GM10847 (cell line): ENCODE measurements at regions not wholly inside any gene's neighbourhood (a gene's known extent, or its start where the extent isn't known, plus 50 kb on each side); places are given as distances from the start of the nearest gene placed in this dataset.

ENCODE experiments used
- POLR2A ChIP-seq: IDR thresholded peaks from 2 replicates; pipeline ENCODE4 v1.6.1; 2011; ENCODE audit not compliant: insufficient read length; ENCODE audit errors: extremely low read depth

DNA sequence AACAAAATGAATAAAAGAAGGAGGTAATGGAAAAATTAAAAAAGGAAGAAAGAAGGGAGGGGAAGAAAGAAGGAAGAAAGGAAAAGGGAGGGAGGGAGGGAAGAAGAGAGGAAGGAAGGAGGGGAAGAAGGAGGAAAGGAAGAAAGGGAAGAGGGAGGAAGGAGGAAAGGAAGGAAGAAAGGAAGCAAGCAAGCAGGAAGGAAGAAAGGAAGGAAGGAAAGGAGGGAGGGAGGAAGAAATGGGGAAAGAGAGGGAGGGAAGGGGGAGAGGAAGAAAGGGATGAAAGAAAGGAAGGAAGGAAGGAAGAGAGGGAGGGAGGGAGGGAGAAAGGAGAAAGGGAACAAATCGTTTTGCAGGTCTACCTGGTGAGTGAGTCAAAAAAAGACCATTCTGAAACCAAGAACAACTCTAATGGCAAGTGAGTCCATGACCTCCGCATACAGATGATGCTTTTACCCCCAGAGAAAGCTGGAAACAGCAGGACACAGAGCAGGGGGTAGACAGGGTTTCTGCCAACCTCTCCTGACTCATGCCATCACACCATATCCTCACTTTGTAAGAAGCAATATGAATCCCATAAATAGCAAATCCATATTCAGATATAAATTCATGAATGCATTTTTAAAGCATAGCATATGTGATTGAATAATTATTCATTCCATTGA, 1112.9 kb upstream of the AUTS2 start:
- TF ChIP-seq POLR2A = no peak

- no peak for TF ChIP-seq POLR2A
Measured at GRCh38 chr7:68488341-68489060, 1109.8 kb upstream of the AUTS2 start.

- TF ChIP-seq POLR2A = no peak
Measured at GRCh38 chr7:68491523-68492358, 1106.5 kb upstream of the AUTS2 start.

DNA sequence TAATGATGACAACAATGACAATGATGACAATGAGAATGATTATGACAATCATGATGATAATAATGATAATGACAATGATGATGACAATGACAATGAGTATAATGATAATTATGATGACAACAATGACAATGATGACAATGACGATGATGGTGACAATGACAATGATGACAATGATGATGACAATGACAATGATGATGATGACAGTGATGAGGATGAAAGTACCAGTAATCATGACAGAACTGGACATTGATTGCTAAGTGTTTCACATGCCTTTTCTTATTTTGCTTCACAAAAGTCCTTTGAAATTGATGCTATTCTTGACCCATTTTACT, 1106.0 kb upstream of the AUTS2 start:
- TF ChIP-seq POLR2A = no peak

GRCh38 chr7:68503400-68503799, 1094.9 kb upstream of the AUTS2 start:
- no peak for TF ChIP-seq POLR2A

GRCh38 chr7:68504716-68505115, 1093.6 kb upstream of the AUTS2 start:
- TF ChIP-seq POLR2A = no peak

DNA sequence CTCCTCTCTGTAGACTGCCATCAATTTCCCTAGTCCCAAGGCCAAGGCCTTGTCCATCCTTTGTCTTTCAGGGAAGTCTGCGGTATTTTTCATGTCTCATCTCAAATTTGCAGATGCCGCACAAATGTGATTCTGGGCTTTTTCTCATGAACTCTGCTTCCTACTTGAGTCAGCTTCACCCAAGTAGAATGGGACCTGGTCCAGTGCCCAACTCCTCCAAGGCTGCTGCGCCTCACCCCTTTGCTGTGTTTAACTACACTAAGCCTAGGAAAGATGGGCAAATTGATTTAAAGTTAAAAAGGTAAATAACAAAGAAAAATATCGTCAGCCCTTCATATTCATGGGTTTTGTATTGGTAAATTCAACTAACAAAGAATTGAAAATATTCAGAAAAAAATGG, 1092.6 kb upstream of the AUTS2 start:
- no peak for TF ChIP-seq POLR2A

DNA sequence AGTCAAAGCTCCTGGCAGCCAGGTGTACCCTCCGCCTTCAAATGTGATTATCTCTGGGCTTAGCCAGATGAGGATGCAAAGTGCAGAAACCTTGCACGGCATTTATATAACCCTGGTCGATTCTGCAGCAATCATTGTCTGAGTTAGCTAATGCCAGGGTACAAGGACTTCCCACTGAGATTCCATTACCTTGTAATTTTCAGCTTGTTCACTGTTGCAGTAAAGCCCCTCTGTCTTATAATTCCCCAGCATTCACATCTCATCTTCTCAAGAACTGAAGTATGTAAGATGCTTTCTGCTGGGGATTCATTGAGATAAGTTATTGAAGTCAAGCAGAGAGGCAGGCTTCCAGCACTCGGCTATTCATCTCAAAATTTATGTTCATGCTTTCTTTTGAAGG, 1090.6 kb upstream of the AUTS2 start:
- TF ChIP-seq POLR2A = no peak

DNA sequence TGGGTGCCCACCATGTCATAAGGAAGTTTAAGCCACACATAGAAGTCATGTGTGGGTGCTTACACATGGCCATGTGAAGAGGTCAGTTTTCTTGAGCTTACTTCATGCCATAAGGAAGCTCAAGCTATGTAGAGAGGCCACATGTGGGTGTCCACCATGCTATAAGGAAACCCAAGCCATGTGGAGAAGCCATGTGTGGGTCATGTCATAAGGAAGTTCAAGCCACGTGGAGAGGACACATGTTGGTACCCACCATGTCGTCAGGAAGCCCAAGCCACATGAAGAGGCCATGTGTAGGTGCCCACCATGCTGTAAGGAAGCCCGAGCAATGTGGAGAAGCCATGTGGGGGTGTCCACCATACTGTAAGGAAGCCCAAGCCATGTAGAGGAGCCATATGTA, 1089.2 kb upstream of the AUTS2 start:
- no peak for TF ChIP-seq POLR2A

DNA sequence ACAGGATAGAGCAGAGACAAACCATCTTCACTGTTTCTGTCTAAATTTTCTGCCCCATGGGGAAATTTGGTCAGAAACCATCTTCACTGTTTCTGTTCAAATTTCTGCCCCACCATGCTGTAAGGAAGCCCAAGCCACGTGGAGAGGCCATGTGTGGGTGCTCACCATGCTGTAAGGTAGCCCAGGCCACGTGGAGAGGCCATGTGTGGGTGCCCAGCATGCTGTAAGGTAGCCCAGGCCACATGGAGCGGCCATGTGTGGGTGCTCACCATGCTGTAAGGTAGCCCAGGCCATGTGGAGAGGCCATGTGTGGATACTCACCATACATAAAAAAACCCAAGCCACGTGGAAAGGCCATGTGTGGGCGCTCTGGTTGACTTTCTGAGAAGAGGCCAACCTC, 1088.7 kb upstream of the AUTS2 start:
- TF ChIP-seq POLR2A = no peak

- no peak for TF ChIP-seq POLR2A
Measured at GRCh38 chr7:68511281-68511680, 1087.0 kb upstream of the AUTS2 start.

- TF ChIP-seq POLR2A = no peak
Measured at GRCh38 chr7:68512466-68512865, 1085.8 kb upstream of the AUTS2 start.

DNA sequence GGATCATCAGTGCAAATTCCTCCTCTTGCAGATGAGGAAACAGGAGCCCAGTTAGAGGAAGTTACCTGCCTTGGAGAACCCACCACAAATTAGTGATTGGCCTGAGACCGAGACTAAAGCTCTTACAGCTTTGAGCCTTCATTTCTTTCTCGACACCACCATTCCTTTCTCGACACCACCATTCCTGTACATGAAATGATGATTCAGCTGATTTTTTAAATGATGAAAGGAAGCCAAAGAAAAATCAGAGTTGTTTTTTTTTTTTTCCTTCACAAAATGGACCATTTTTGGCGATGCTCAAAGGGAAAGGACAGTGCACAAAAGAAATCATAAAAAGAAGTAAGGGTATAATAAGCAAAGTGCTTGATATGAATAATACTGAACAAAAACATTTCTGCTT, 1080.2 kb upstream of the AUTS2 start:
- no peak for TF ChIP-seq POLR2A

- no peak for TF ChIP-seq POLR2A
Measured at GRCh38 chr7:68524126-68524525, 1074.1 kb upstream of the AUTS2 start.

GRCh38 chr7:68529221-68529620, 1069.1 kb upstream of the AUTS2 start:
- no peak for TF ChIP-seq POLR2A

GRCh38 chr7:68535266-68535665, 1063.0 kb upstream of the AUTS2 start:
- no peak for TF ChIP-seq POLR2A
